Endodermal cell (in vitro differentiated cells): ENCODE measurements at regions not wholly inside any gene's neighbourhood (a gene's known extent, or its start where the extent isn't known, plus 50 kb on each side); places are given as distances from the start of the nearest gene placed in this dataset.

Source experiments
- DNase-seq: peaks from one replicate; pipeline ENCODE4 v3.0.0-alpha.2; 2017
- H3K27ac ChIP-seq: 2 replicates; pipeline ENCODE4 v1.5.1; 2013; ENCODE audit warnings: mild to moderate bottlenecking, low read depth, low read length, moderate library complexity
- H3K27me3 ChIP-seq: 2 replicates; pipeline ENCODE4 v1.6.1; 2013; ENCODE audit warnings: mild to moderate bottlenecking, low read length, moderate library complexity; ENCODE audit not compliant: insufficient read depth, control insufficient read depth, poor library complexity, severe bottlenecking
- H3K36me3 ChIP-seq: 2 replicates; pipeline ENCODE4 v1.7.0; 2013; ENCODE audit warnings: mild to moderate bottlenecking, low read length, moderate library complexity; ENCODE audit not compliant: control insufficient read depth, insufficient read depth
- H3K4me1 ChIP-seq: one replicate; pipeline ENCODE4 v1.7.0; 2013; ENCODE audit warnings: low read length; ENCODE audit not compliant: control insufficient read depth, insufficient read depth
- H3K4me3 ChIP-seq: 2 replicates; pipeline ENCODE4 v1.5.1; 2013; ENCODE audit warnings: mild to moderate bottlenecking, low read length, moderate library complexity
- H3K9ac ChIP-seq: 2 replicates; pipeline ENCODE4 v1.6.1; 2013; ENCODE audit warnings: mild to moderate bottlenecking, low read length, moderate library complexity; ENCODE audit not compliant: poor library complexity, severe bottlenecking; ENCODE audit errors: extremely low read depth
- H3K9me3 ChIP-seq: 2 replicates; pipeline ENCODE4 v1.6.1; 2013; ENCODE audit warnings: mild to moderate bottlenecking, low read length, moderate library complexity; ENCODE audit not compliant: control insufficient read depth
- H3K27ac Mint-ChIP-seq: 2 replicates; pipeline ENCODE4 v1.8.0; 2020; ENCODE audit warnings: mixed read lengths
- H3K27me3 Mint-ChIP-seq: 2 replicates; pipeline ENCODE4 v1.8.0; 2021; ENCODE audit warnings: mild to moderate bottlenecking, mixed read lengths; ENCODE audit not compliant: insufficient read depth
- H3K36me3 Mint-ChIP-seq: 2 replicates; pipeline ENCODE4 v1.8.0; 2020; ENCODE audit warnings: low read depth, mixed read lengths
- H3K4me1 Mint-ChIP-seq: 2 replicates; pipeline ENCODE4 v1.8.0; 2020; ENCODE audit warnings: mixed read lengths
- H3K4me3 Mint-ChIP-seq: 2 replicates; pipeline ENCODE4 v1.8.0; 2020; ENCODE audit warnings: mild to moderate bottlenecking, moderate library complexity, mixed read lengths
- H3K9me3 Mint-ChIP-seq: 2 replicates; pipeline ENCODE4 v1.8.0; 2020; ENCODE audit warnings: mild to moderate bottlenecking, mixed read lengths
- WGBS, 2 experiments: methylation state at CpG; one replicate each; pipeline versions ENCODE4 v1.1.5 to v1.1.7; 2013; ENCODE audit warnings: missing lambda C conversion rate in 2 of 2, mixed read lengths in 1 of 2; ENCODE audit not compliant: insufficient coverage in 1 of 2, insufficient read length in 1 of 2; 5-methylcytosine and 5-hydroxymethylcytosine counted together
- TF ChIP-seq, protein P1 (sequence below): fragments of 200-600 bp; sonication (generic); conservative IDR thresholded peaks from 2 replicates; pipeline ENCODE4 v1.5.0; 2021; ENCODE audit warnings: antibody characterized with exemption, mild to moderate bottlenecking

DNA sequence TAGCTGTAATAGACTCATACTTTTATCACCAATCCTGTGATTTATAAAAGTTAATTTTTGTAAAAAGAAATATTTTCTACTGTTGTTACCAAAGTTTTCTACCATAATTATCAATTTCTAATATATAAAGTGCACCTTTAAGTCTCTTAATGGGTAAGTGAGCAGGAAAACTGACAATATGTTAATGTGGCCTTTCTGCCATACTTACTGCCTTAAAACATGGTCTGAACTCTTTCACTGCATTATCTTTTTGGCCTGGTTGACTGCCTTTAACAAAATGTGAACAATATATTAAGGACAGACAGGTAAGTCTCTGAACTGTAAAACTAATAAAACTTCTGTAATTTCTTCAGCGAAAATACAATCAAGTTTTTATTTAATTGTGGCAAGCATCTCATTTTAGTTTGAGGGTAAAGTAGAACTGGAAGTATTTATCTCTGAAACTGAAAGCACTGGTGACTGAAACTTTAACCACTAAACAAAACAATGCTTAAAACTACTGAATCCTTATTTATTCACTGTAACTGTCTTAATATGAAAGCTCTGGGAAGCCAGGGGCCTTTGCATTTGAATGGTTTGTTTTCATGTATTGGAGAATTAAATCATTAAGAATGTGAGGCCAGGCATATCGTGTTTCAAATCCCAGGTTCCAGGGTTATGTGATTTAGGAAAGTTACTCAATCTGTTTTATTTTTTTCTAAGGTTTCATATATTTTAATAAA is 948.8 kb upstream of the POT1 start:
- no peaks in the 10 kb centered on the region for H3K4me1 ChIP-seq
- Mint-ChIP-seq H3K4me1 (no peaks in the 10 kb centered on the region), H3K9me3 (peaks cover 28% of the 10 kb centered on the region), H3K27ac (no peak overlapping the region), H3K27me3 (no peaks in the 10 kb centered on the region), H3K4me3 (no peak overlapping the region), H3K36me3 (peaks cover 9% of the 10 kb centered on the region)
- no peak for DNase-seq
- no peak overlapping the region for H3K27ac ChIP-seq
- TF ChIP-seq, protein P1, sequence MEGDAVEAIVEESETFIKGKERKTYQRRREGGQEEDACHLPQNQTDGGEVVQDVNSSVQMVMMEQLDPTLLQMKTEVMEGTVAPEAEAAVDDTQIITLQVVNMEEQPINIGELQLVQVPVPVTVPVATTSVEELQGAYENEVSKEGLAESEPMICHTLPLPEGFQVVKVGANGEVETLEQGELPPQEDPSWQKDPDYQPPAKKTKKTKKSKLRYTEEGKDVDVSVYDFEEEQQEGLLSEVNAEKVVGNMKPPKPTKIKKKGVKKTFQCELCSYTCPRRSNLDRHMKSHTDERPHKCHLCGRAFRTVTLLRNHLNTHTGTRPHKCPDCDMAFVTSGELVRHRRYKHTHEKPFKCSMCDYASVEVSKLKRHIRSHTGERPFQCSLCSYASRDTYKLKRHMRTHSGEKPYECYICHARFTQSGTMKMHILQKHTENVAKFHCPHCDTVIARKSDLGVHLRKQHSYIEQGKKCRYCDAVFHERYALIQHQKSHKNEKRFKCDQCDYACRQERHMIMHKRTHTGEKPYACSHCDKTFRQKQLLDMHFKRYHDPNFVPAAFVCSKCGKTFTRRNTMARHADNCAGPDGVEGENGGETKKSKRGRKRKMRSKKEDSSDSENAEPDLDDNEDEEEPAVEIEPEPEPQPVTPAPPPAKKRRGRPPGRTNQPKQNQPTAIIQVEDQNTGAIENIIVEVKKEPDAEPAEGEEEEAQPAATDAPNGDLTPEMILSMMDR = no peak
- no peak overlapping the region for H3K9ac ChIP-seq
- no peaks in the 10 kb centered on the region for H3K27me3 ChIP-seq
- WGBS, 2 experiments = 83 to 88% methylated on average over 1 to 2 of the region's 2 CpGs
- no peaks in the 10 kb centered on the region for H3K36me3 ChIP-seq
- peaks cover 16% of the 10 kb centered on the region for H3K9me3 ChIP-seq
- no peak overlapping the region for H3K4me3 ChIP-seq

- Histone ChIP-seq H3K4me1 (no peaks in the 10 kb centered on the region), H3K9me3 (peaks cover 16% of the 10 kb centered on the region), H3K27ac (no peak overlapping the region), H3K27me3 (no peaks in the 10 kb centered on the region), H3K9ac (no peak overlapping the region), H3K4me3 (no peak overlapping the region), H3K36me3 (no peaks in the 10 kb centered on the region)
- TF ChIP-seq, protein P1 = no peak
- H3K36me3 Mint-ChIP-seq = peaks cover 9% of the 10 kb centered on the region
- DNase-seq = no peak
- peaks cover 28% of the 10 kb centered on the region for H3K9me3 Mint-ChIP-seq
- no peaks in the 10 kb centered on the region for H3K4me1 Mint-ChIP-seq
- no peaks in the 10 kb centered on the region for H3K27me3 Mint-ChIP-seq
- no peak overlapping the region for H3K4me3 Mint-ChIP-seq
- no peak overlapping the region for H3K27ac Mint-ChIP-seq
- WGBS, 2 experiments = 70% methylated on average over 2 of the region's 2 CpGs; no CpG with 5 or more reads in 1 of the 2 experiments
These were observed 947.6 kb upstream of the POT1 start for GRCh38 chr7:125877246-125877645.

DNA sequence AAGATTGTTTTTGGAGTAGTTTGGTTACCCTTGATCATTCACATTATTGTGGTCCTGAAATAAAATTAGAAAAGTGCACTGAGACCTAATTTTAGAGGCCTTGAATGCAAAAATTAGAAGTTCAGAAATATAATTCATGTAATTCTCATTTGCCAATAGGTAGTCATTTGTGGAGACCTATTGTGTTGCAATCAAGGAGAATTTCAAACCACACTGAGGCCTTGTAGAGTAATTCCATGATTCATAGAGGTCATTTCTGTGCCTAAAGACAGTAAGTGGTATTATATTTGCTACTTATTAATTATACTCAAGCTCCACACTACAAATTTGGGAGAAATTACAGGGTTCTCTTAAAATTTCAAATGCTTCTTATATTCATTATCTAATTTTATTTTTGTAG is 946.8 kb upstream of the POT1 start:
- TF ChIP-seq, protein P1 = no peak
- Mint-ChIP-seq H3K27me3 (no peaks in the 10 kb centered on the region), H3K9me3 (peaks cover 24% of the 10 kb centered on the region), H3K4me1 (no peaks in the 10 kb centered on the region), H3K27ac (no peak overlapping the region), H3K36me3 (peaks cover 9% of the 10 kb centered on the region), H3K4me3 (no peak overlapping the region)
- H3K9me3 ChIP-seq = peaks cover 16% of the 10 kb centered on the region
- no peak for DNase-seq
- no peak overlapping the region for H3K4me3 ChIP-seq
- no peaks in the 10 kb centered on the region for H3K27me3 ChIP-seq
- H3K4me1 ChIP-seq = no peaks in the 10 kb centered on the region
- no peak overlapping the region for H3K27ac ChIP-seq
- H3K36me3 ChIP-seq = no peaks in the 10 kb centered on the region
- H3K9ac ChIP-seq = no peak overlapping the region
